ENCODE measurements at regions not wholly inside any gene's neighbourhood (a gene's known extent, or its start where the extent isn't known, plus 50 kb on each side); places are given as distances from the start of the nearest gene placed in this dataset.

DNA sequence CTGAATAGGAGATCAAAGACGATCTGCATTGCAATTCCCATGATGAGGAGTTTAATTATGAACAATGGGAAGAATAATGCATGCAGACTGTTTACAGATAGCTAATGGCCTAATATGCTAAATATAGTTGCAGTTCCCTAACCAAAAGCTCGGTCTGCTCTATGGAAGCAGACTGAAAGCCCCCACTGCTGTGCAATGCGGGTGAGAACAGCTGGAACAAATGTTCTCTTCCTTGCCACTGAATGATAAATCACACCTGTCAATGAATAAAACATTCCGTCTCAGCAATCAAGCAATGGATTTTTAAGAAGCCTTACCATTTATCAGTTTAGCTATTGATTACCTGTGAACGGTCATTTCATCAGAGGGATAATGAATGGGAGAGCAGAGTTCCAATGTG lies 704.5 kb upstream of the RAB6C start:
- no peaks in the 10 kb centered on the region for H3K4me1 ChIP-seq (ENCODE audit: control insufficient read depth, insufficient read depth, low read length, poor library complexity, severe bottlenecking)
- no peak overlapping the region for H3K4me3 ChIP-seq (ENCODE audit: extremely low read depth, insufficient read depth, low read length, poor library complexity, severe bottlenecking)
- 90 to 95% methylated on average over 3 of the region's 5 CpGs for WGBS, 2 experiments (ENCODE audit: insufficient coverage in 2 of 2)
- no peaks in the 10 kb centered on the region for H3K36me3 ChIP-seq (ENCODE audit: control insufficient read depth, insufficient read depth, low read length)
- H3K9me3 ChIP-seq (ENCODE audit: control insufficient read depth, low read length): peaks cover 5% of the 10 kb centered on the region
- no peak overlapping the region for H3K27ac ChIP-seq (ENCODE audit: low read depth, low read length, severe bottlenecking)

DNA sequence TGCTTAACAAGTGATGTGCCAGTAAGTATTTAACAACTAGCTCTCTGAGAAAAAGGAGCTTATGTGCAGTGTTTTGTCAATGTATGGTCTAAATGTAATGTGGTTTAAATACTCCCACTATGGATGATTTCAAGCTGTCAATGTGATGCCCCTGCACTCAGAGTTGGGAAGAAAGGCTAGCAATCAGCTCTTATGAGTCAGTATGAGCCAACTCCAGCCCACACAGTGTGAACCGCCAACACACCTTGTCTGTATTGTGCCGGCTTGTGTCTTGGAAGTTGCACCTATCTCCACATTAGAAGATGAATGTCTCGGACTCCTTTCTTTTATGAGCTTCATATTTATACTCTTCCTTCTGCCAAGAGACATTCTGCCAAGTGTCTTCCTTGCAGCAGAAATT lies 703.8 kb upstream of the RAB6C start:
- Histone ChIP-seq H3K9me3 (ENCODE audit: control insufficient read depth, low read length) (peaks cover 5% of the 10 kb centered on the region), H3K4me1 (ENCODE audit: control insufficient read depth, insufficient read depth, low read length, poor library complexity, severe bottlenecking) (no peaks in the 10 kb centered on the region), H3K27ac (ENCODE audit: low read depth, low read length, severe bottlenecking) (no peak overlapping the region), H3K4me3 (ENCODE audit: extremely low read depth, insufficient read depth, low read length, poor library complexity, severe bottlenecking) (no peak overlapping the region), H3K36me3 (ENCODE audit: control insufficient read depth, insufficient read depth, low read length) (no peaks in the 10 kb centered on the region)
- 83 to 100% methylated on average over 2 to 3 of the region's 3 CpGs for WGBS, 2 experiments (ENCODE audit: insufficient coverage in 2 of 2)

DNA sequence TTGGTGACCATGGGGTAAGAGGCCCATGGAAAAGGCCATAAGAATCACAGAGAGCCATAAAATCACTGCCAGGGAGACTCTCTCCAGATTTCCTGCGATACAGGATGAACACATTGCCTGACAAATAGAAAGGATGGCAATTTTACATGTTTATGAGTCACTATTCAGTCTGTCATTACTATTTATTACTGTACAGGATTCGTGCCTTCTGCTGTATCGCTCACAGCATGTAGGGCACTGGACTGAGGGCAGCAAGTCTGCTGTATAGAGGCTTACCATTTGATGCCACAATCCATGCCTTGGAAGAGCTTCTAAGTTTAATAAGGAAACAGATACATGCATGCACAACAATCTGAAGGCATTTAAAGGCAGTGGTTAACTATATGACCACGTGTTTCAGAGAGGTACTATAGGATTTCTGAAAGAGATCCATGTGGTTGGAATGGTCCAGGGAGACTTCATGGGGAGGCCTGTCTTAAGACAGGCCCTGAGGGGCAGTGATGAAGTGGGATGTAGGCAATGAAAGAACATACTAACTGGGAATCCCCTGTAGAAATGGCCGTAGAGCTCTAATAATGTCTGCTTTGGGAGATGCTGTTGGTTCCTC lies 702.4 kb upstream of the RAB6C start:
- Histone ChIP-seq H3K4me3 (ENCODE audit: extremely low read depth, insufficient read depth, low read length, poor library complexity, severe bottlenecking) (no peak overlapping the region), H3K4me1 (ENCODE audit: control insufficient read depth, insufficient read depth, low read length, poor library complexity, severe bottlenecking) (no peaks in the 10 kb centered on the region), H3K9me3 (ENCODE audit: control insufficient read depth, low read length) (peaks cover 5% of the 10 kb centered on the region), H3K27ac (ENCODE audit: low read depth, low read length, severe bottlenecking) (no peak overlapping the region), H3K36me3 (ENCODE audit: control insufficient read depth, insufficient read depth, low read length) (no peaks in the 10 kb centered on the region)
- WGBS, 2 experiments (ENCODE audit: insufficient coverage in 2 of 2): 83 to 90% methylated on average over 1 to 4 of the region's 5 CpGs

DNA sequence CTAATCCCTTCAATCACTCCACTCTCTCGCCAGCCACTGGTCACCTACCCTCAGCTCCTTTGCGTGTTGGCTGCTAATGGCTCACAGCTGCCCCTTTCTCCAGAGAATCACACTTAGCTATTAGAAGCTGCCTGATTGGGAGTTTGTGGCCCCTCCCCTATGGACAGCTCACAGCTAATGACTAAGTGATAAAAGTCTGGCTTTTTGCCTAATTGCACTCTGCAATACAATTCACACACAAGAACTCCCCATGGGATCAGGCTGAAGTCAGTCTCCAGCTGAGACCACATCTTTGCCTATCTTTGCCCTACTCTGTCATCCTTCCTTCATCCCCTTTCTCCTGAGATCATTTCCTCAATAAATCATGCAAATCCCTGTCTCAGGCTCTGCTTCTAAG lies 701.9 kb upstream of the RAB6C start:
- H3K27ac ChIP-seq (ENCODE audit: low read depth, low read length, severe bottlenecking): no peak overlapping the region
- 67% methylated on average over 2 of the region's 2 CpGs; no CpG with 5 or more reads in 1 of the 2 experiments for WGBS, 2 experiments (ENCODE audit: insufficient coverage in 2 of 2)
- peaks cover 7% of the 10 kb centered on the region for H3K9me3 ChIP-seq (ENCODE audit: control insufficient read depth, low read length)
- no peaks in the 10 kb centered on the region for H3K4me1 ChIP-seq (ENCODE audit: control insufficient read depth, insufficient read depth, low read length, poor library complexity, severe bottlenecking)
- no peaks in the 10 kb centered on the region for H3K36me3 ChIP-seq (ENCODE audit: control insufficient read depth, insufficient read depth, low read length)
- H3K4me3 ChIP-seq (ENCODE audit: extremely low read depth, insufficient read depth, low read length, poor library complexity, severe bottlenecking): no peak overlapping the region

DNA sequence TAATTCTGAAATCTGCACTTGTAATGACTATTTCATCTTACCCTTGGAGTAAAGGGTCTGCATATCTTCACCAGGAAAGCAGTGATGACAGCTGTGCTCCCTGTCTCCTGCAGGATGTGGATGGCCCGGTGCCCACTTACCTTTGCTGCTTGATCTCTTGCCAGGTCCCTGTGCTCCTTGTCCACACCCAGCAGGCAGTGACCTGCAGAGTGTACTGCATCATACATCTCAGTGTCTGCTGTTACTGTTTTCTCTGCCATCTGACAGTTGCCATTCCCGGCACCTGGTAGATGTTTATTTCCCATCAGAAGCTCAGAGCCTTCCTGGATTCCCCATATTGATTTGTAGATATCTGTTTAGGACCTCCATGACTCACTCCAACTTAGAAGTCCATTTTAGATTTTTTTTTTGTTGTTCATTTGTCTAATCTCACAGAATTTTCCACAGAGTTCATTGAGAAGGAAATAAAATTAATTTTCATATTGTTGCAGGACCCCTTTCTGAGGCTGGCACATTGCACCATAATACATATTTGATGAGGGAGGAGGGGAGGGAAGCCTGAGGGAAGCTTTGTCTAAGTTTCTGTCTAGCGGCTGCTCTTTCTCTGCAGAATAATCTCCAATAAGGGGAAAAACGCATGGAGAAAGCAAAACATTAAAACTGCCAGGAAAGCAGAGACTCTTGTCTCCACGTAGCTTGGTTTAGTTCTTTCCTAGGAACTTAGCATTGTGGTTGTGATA lies 697.5 kb upstream of the RAB6C start:
- 85 to 93% methylated on average over 3 of the region's 5 CpGs for WGBS, 2 experiments (ENCODE audit: insufficient coverage in 2 of 2)
- H3K4me3 ChIP-seq (ENCODE audit: extremely low read depth, insufficient read depth, low read length, poor library complexity, severe bottlenecking): no peak overlapping the region
- no peaks in the 10 kb centered on the region for H3K36me3 ChIP-seq (ENCODE audit: control insufficient read depth, insufficient read depth, low read length)
- peaks cover 9% of the 10 kb centered on the region for H3K9me3 ChIP-seq (ENCODE audit: control insufficient read depth, low read length)
- H3K27ac ChIP-seq (ENCODE audit: low read depth, low read length, severe bottlenecking): no peak overlapping the region
- no peaks in the 10 kb centered on the region for H3K4me1 ChIP-seq (ENCODE audit: control insufficient read depth, insufficient read depth, low read length, poor library complexity, severe bottlenecking)

DNA sequence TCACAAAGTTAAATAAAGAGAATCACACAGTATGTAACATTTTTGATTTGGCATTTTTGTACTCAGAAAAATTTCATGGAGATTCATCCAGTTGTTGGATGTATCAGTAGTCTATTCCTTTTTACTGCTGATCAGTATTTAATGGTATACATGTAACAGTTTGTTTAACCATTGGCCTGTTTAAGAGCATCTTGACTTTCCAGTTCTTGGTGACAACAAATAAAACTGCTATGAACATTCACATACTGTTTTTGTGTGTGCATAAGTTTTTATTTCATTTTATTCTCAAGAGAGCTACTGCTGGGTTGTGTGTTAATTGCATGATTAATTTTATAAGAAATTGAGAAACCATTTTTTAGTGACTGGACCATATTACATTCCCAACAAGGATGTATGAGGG lies 694.5 kb upstream of the RAB6C start:
- Histone ChIP-seq H3K36me3 (ENCODE audit: control insufficient read depth, insufficient read depth, low read length) (no peaks in the 10 kb centered on the region), H3K9me3 (ENCODE audit: control insufficient read depth, low read length) (peaks cover 3% of the 10 kb centered on the region), H3K4me3 (ENCODE audit: extremely low read depth, insufficient read depth, low read length, poor library complexity, severe bottlenecking) (no peak overlapping the region), H3K27ac (ENCODE audit: low read depth, low read length, severe bottlenecking) (no peak overlapping the region), H3K4me1 (ENCODE audit: control insufficient read depth, insufficient read depth, low read length, poor library complexity, severe bottlenecking) (no peaks in the 10 kb centered on the region)

DNA sequence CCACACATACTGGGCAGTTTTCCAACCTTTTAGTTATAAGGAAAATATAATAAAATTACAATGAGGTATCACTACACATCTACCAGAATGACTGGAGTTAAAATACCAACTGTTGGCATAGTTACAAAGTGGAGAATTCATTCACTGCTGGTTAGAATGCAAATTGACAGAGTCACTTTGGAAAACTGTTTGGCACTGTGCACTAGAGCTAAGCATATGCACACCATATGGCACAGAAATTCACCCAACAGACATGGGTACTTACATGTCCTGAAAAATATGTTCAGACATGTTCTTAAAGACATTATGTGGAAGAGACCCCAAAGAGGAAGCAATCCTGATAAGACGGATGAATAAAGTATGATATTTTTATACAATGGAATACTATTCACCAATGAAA lies 686.1 kb upstream of the RAB6C start:
- no CpG with 5 or more reads among the region's 1 CpG for WGBS, 2 experiments (ENCODE audit: insufficient coverage in 2 of 2)
- H3K27ac ChIP-seq (ENCODE audit: low read depth, low read length, severe bottlenecking): no peak overlapping the region
- H3K9me3 ChIP-seq (ENCODE audit: control insufficient read depth, low read length): no peaks in the 10 kb centered on the region

DNA sequence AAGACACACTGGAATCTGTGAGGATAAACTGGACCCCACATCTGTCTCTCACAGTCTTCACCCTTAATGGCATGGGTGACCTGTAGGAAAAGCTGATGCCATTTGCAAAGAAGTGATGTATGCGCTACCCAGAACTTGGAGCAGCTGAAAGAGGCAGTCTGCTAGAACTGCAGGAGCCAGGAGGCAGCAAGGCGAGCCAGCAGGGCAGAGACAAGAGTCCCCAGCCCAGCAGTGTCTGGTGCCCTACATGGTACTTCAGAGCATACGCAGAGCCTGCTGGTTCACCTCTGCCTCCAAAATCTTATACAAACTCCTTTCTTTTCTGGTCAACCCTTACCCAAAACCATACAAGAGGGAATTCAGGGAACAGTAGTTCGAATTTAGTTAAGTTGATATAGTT lies 683.1 kb upstream of the RAB6C start:
- 87 to 88% methylated on average over 2 to 4 of the region's 4 CpGs for WGBS, 2 experiments (ENCODE audit: insufficient coverage in 2 of 2)
- Histone ChIP-seq H3K36me3 (ENCODE audit: control insufficient read depth, insufficient read depth, low read length) (no peaks in the 10 kb centered on the region), H3K9me3 (ENCODE audit: control insufficient read depth, low read length) (no peaks in the 10 kb centered on the region), H3K4me1 (ENCODE audit: control insufficient read depth, insufficient read depth, low read length, poor library complexity, severe bottlenecking) (no peaks in the 10 kb centered on the region), H3K4me3 (ENCODE audit: extremely low read depth, insufficient read depth, low read length, poor library complexity, severe bottlenecking) (no peak overlapping the region), H3K27ac (ENCODE audit: low read depth, low read length, severe bottlenecking) (no peak overlapping the region)

More for the DNA sequence above, 686.1 kb upstream of the RAB6C start:
- no peaks in the 10 kb centered on the region for H3K4me1 ChIP-seq (ENCODE audit: control insufficient read depth, insufficient read depth, low read length, poor library complexity, severe bottlenecking)
- H3K4me3 ChIP-seq (ENCODE audit: extremely low read depth, insufficient read depth, low read length, poor library complexity, severe bottlenecking): no peak overlapping the region
- H3K36me3 ChIP-seq (ENCODE audit: control insufficient read depth, insufficient read depth, low read length): no peaks in the 10 kb centered on the region

DNA sequence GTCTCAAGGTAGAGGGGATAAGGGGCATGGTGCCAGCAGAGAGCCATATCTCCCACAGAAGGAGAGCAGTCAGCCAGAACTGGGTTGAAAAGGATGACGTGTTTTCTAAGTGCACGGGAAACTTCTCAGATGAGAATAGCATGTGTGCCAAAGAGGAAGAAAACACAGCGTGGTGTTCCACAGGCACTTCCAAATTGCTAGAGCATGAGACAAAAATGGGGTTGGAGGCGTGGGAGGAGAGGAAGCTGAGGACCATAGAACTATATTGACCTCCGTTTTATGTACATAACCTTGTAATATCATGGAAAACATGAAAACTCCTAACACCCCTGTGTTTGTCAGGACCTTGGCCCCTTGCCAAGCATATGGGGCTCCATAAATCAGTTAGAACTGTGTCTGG lies 682.7 kb upstream of the RAB6C start:
- WGBS, 2 experiments (ENCODE audit: insufficient coverage in 2 of 2): 78 to 83% methylated on average over 2 to 3 of the region's 5 CpGs
- Histone ChIP-seq H3K27ac (ENCODE audit: low read depth, low read length, severe bottlenecking) (no peak overlapping the region), H3K4me3 (ENCODE audit: extremely low read depth, insufficient read depth, low read length, poor library complexity, severe bottlenecking) (no peak overlapping the region), H3K4me1 (ENCODE audit: control insufficient read depth, insufficient read depth, low read length, poor library complexity, severe bottlenecking) (no peaks in the 10 kb centered on the region), H3K36me3 (ENCODE audit: control insufficient read depth, insufficient read depth, low read length) (no peaks in the 10 kb centered on the region), H3K9me3 (ENCODE audit: control insufficient read depth, low read length) (no peaks in the 10 kb centered on the region)

DNA sequence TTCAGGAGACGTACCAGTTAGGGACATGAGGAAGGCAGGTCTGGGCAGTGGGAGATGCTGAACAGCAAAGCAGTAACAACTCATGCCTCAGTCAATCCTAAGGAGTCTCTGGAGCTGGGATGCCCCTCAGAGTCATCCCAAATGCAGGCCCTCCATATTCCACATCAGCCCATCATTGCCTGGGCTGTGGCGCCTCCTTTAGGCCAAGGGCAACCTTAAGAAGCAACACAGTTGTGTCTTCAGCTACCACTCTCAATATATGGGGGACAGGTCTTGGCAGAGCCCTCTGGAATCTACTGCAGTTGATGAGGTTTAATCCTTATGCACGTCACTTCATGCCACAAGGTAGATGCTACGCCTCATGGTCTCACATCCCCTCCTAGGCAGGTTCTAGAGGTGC lies 682.0 kb upstream of the RAB6C start:
- Histone ChIP-seq H3K27ac (ENCODE audit: low read depth, low read length, severe bottlenecking) (no peak overlapping the region), H3K4me1 (ENCODE audit: control insufficient read depth, insufficient read depth, low read length, poor library complexity, severe bottlenecking) (no peaks in the 10 kb centered on the region), H3K4me3 (ENCODE audit: extremely low read depth, insufficient read depth, low read length, poor library complexity, severe bottlenecking) (no peak overlapping the region), H3K9me3 (ENCODE audit: control insufficient read depth, low read length) (no peaks in the 10 kb centered on the region), H3K36me3 (ENCODE audit: control insufficient read depth, insufficient read depth, low read length) (no peaks in the 10 kb centered on the region)
- WGBS, 2 experiments (ENCODE audit: insufficient coverage in 2 of 2): 57 to 67% methylated on average over 3 of the region's 4 CpGs

DNA sequence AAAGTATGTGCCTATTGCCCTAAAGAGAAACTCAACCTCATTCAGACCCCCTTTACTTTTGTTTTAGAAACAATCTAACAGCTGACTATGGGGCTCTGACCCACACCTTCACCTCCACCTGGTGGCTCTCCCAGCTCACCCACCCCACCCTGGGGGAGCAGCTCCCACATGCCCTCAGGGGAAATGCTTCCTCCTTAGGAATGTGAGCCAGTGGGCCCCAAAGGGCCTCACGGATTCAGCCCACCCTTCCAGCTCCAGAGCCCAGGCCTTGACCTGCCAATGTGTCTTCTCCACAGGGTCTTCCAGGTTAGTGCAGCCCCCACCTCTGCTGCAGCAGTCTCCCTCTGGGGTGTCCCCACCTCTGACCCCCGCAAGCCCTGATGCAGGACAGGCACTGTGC lies 680.1 kb upstream of the RAB6C start:
- Histone ChIP-seq H3K36me3 (ENCODE audit: control insufficient read depth, insufficient read depth, low read length) (no peaks in the 10 kb centered on the region), H3K27ac (ENCODE audit: low read depth, low read length, severe bottlenecking) (no peak overlapping the region), H3K9me3 (ENCODE audit: control insufficient read depth, low read length) (no peaks in the 10 kb centered on the region), H3K4me1 (ENCODE audit: control insufficient read depth, insufficient read depth, low read length, poor library complexity, severe bottlenecking) (no peaks in the 10 kb centered on the region), H3K4me3 (ENCODE audit: extremely low read depth, insufficient read depth, low read length, poor library complexity, severe bottlenecking) (no peak overlapping the region)
- WGBS, 2 experiments (ENCODE audit: insufficient coverage in 2 of 2): 80 to 83% methylated on average over 2 of the region's 2 CpGs
